H1 (cell line): ENCODE measurements at regions not wholly inside any gene's neighbourhood (a gene's known extent, or its start where the extent isn't known, plus 50 kb on each side); places are given as distances from the start of the nearest gene placed in this dataset.

ENCODE experiments used
- BRCA1 ChIP-seq: IDR thresholded peaks from 2 replicates; pipeline ENCODE4 v1.6.1; 2012; ENCODE audit warnings: low read depth, low read length, improper control_type of control experiment
- CBX5 ChIP-seq: fragments of 300-800, 300-1000 bp; sonication (generic); IDR thresholded peaks from 2 replicates; pipeline ENCODE4 v1.7.1; 2016; ENCODE audit warnings: antibody characterized with exemption, low read length, low read depth
- EGR1 ChIP-seq: IDR thresholded peaks from 2 replicates; pipeline ENCODE4 v1.6.1; 2011; ENCODE audit warnings: low read depth, low read length, borderline replicate concordance
- RFX5 ChIP-seq: IDR thresholded peaks from 2 replicates; pipeline ENCODE4 v1.6.1; 2011; ENCODE audit warnings: low read depth, low read length, improper control_type of control experiment, borderline replicate concordance
- TCF12 ChIP-seq: IDR thresholded peaks from 2 replicates; pipeline ENCODE4 v1.6.1; 2011; ENCODE audit warnings: low read depth, mild to moderate bottlenecking, low read length
- TF ChIP-seq, protein P1 (sequence below): fragments of 300-600 bp; sonication (generic); IDR thresholded peaks from 2 replicates; pipeline ENCODE4 v1.7.1; 2012; ENCODE audit warnings: low read length, moderate library complexity, mild to moderate bottlenecking, inconsistent platforms; ENCODE audit not compliant: insufficient replicate concordance
- TF ChIP-seq, protein P2 (sequence below), 3 experiments: IDR thresholded peaks; 1 replicate in 2 of 3; 2 replicates in 1 of 3; pipeline versions ENCODE4 v1.5.1 to v1.6.1; 2011; ENCODE audit warnings: low read length in 3 of 3, mild to moderate bottlenecking in 3 of 3, inconsistent platforms in 2 of 3, low read depth in 1 of 3, moderate library complexity in 1 of 3; ENCODE audit not compliant: insufficient read depth in 1 of 3; ENCODE audit errors: control extremely low read depth in 1 of 3

DNA sequence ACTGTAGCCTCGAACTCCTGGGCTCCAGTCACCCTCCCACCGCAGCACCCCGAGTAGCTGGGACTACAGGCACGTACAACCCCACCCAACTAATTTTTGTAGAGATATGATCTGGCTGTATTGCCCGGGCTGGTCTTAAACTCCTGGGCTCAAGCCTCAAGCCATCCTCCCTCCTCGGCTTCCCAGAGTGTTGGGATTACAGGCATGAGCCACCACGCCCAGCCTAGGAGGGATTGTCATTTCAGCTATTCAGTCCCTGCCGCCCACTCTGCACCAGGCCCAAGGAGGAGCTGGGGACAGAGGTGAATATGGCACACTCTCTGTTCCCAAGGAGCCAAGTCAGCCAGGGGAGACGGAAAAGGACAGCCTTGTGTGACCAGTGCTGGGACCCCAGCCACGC, 256.2 kb downstream of the PARN start (continued):
- TF ChIP-seq, protein P1, sequence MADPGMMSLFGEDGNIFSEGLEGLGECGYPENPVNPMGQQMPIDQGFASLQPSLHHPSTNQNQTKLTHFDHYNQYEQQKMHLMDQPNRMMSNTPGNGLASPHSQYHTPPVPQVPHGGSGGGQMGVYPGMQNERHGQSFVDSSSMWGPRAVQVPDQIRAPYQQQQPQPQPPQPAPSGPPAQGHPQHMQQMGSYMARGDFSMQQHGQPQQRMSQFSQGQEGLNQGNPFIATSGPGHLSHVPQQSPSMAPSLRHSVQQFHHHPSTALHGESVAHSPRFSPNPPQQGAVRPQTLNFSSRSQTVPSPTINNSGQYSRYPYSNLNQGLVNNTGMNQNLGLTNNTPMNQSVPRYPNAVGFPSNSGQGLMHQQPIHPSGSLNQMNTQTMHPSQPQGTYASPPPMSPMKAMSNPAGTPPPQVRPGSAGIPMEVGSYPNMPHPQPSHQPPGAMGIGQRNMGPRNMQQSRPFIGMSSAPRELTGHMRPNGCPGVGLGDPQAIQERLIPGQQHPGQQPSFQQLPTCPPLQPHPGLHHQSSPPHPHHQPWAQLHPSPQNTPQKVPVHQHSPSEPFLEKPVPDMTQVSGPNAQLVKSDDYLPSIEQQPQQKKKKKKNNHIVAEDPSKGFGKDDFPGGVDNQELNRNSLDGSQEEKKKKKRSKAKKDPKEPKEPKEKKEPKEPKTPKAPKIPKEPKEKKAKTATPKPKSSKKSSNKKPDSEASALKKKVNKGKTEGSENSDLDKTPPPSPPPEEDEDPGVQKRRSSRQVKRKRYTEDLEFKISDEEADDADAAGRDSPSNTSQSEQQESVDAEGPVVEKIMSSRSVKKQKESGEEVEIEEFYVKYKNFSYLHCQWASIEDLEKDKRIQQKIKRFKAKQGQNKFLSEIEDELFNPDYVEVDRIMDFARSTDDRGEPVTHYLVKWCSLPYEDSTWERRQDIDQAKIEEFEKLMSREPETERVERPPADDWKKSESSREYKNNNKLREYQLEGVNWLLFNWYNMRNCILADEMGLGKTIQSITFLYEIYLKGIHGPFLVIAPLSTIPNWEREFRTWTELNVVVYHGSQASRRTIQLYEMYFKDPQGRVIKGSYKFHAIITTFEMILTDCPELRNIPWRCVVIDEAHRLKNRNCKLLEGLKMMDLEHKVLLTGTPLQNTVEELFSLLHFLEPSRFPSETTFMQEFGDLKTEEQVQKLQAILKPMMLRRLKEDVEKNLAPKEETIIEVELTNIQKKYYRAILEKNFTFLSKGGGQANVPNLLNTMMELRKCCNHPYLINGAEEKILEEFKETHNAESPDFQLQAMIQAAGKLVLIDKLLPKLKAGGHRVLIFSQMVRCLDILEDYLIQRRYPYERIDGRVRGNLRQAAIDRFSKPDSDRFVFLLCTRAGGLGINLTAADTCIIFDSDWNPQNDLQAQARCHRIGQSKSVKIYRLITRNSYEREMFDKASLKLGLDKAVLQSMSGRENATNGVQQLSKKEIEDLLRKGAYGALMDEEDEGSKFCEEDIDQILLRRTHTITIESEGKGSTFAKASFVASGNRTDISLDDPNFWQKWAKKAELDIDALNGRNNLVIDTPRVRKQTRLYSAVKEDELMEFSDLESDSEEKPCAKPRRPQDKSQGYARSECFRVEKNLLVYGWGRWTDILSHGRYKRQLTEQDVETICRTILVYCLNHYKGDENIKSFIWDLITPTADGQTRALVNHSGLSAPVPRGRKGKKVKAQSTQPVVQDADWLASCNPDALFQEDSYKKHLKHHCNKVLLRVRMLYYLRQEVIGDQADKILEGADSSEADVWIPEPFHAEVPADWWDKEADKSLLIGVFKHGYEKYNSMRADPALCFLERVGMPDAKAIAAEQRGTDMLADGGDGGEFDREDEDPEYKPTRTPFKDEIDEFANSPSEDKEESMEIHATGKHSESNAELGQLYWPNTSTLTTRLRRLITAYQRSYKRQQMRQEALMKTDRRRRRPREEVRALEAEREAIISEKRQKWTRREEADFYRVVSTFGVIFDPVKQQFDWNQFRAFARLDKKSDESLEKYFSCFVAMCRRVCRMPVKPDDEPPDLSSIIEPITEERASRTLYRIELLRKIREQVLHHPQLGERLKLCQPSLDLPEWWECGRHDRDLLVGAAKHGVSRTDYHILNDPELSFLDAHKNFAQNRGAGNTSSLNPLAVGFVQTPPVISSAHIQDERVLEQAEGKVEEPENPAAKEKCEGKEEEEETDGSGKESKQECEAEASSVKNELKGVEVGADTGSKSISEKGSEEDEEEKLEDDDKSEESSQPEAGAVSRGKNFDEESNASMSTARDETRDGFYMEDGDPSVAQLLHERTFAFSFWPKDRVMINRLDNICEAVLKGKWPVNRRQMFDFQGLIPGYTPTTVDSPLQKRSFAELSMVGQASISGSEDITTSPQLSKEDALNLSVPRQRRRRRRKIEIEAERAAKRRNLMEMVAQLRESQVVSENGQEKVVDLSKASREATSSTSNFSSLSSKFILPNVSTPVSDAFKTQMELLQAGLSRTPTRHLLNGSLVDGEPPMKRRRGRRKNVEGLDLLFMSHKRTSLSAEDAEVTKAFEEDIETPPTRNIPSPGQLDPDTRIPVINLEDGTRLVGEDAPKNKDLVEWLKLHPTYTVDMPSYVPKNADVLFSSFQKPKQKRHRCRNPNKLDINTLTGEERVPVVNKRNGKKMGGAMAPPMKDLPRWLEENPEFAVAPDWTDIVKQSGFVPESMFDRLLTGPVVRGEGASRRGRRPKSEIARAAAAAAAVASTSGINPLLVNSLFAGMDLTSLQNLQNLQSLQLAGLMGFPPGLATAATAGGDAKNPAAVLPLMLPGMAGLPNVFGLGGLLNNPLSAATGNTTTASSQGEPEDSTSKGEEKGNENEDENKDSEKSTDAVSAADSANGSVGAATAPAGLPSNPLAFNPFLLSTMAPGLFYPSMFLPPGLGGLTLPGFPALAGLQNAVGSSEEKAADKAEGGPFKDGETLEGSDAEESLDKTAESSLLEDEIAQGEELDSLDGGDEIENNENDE, result no peak
- TF ChIP-seq, protein P2, sequence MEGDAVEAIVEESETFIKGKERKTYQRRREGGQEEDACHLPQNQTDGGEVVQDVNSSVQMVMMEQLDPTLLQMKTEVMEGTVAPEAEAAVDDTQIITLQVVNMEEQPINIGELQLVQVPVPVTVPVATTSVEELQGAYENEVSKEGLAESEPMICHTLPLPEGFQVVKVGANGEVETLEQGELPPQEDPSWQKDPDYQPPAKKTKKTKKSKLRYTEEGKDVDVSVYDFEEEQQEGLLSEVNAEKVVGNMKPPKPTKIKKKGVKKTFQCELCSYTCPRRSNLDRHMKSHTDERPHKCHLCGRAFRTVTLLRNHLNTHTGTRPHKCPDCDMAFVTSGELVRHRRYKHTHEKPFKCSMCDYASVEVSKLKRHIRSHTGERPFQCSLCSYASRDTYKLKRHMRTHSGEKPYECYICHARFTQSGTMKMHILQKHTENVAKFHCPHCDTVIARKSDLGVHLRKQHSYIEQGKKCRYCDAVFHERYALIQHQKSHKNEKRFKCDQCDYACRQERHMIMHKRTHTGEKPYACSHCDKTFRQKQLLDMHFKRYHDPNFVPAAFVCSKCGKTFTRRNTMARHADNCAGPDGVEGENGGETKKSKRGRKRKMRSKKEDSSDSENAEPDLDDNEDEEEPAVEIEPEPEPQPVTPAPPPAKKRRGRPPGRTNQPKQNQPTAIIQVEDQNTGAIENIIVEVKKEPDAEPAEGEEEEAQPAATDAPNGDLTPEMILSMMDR (IDR thresholded peaks at IDR 0.05; ENCODE audit: control extremely low read depth in 1 of 3, insufficient read depth in 1 of 3, low read depth in 1 of 3, low read length in 3 of 3), result no peak
- TF ChIP-seq BRCA1, result no peak
- no peak for TF ChIP-seq TCF12
- TF ChIP-seq RFX5, result no peak
- TF ChIP-seq CBX5, result no peak
- no peak for TF ChIP-seq EGR1
